Bronchial epithelial cell (primary cell): ENCODE measurements at regions not wholly inside any gene's neighbourhood (a gene's known extent, or its start where the extent isn't known, plus 50 kb on each side); places are given as distances from the start of the nearest gene placed in this dataset.
A peak's percentile ranks its signal among the peaks of the same experiment; 100 is the strongest.

Experiments
- DNase-seq: peaks from one replicate; pipeline ENCODE4 v3.0.0-alpha.2; 2010; ENCODE audit warnings: low read depth
- FAIRE-seq: peaks from 2 replicates; lab custom pipeline; 2011; peaks lifted over from hg19 to GRCh38; lab: Jason Lieb, UNC
- H3K27me3 ChIP-seq: 2 replicates; pipeline ENCODE4 v1.5.1; 2011; ENCODE audit warnings: low read length; ENCODE audit not compliant: control insufficient read depth, insufficient read depth
- H3K36me3 ChIP-seq: 2 replicates; pipeline ENCODE4 v1.5.1; 2011; ENCODE audit warnings: low read length; ENCODE audit not compliant: control insufficient read depth, insufficient read depth
- H3K4me3 ChIP-seq: 2 replicates; pipeline ENCODE4 v1.5.1; 2011; ENCODE audit warnings: mild to moderate bottlenecking, low read depth, low read length, control low read depth
- TF ChIP-seq, protein P1 (sequence below): IDR thresholded peaks from 2 replicates; pipeline ENCODE4 v1.5.1; 2011; ENCODE audit warnings: mild to moderate bottlenecking, moderate library complexity, low read length, control low read depth, inconsistent platforms; ENCODE audit not compliant: insufficient read depth, severe bottlenecking

GRCh38 chrX:64853424-64853823 is 122.8 kb downstream of the ZC4H2 start:
- no peaks in the 10 kb centered on the region for H3K36me3 ChIP-seq
- TF ChIP-seq, protein P1, sequence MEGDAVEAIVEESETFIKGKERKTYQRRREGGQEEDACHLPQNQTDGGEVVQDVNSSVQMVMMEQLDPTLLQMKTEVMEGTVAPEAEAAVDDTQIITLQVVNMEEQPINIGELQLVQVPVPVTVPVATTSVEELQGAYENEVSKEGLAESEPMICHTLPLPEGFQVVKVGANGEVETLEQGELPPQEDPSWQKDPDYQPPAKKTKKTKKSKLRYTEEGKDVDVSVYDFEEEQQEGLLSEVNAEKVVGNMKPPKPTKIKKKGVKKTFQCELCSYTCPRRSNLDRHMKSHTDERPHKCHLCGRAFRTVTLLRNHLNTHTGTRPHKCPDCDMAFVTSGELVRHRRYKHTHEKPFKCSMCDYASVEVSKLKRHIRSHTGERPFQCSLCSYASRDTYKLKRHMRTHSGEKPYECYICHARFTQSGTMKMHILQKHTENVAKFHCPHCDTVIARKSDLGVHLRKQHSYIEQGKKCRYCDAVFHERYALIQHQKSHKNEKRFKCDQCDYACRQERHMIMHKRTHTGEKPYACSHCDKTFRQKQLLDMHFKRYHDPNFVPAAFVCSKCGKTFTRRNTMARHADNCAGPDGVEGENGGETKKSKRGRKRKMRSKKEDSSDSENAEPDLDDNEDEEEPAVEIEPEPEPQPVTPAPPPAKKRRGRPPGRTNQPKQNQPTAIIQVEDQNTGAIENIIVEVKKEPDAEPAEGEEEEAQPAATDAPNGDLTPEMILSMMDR, result no peak
- FAIRE-seq (peak; percentile 50), DNase-seq (no peak)
- no peaks in the 10 kb centered on the region for H3K27me3 ChIP-seq
- H3K4me3 ChIP-seq, result no peak overlapping the region

- H3K36me3 ChIP-seq, result no peaks in the 10 kb centered on the region
Measured at GRCh38 chrX:64850371-64851082, 125.7 kb downstream of the ZC4H2 start.

GRCh38 chrX:64843224-64843623 is 133.0 kb downstream of the ZC4H2 start:
- H3K36me3 ChIP-seq, result no peaks in the 10 kb centered on the region
- FAIRE-seq, result no peak
- no peak overlapping the region for H3K4me3 ChIP-seq
- TF ChIP-seq, protein P1, result no peak
- DNase-seq, result no peak
- H3K27me3 ChIP-seq, result no peaks in the 10 kb centered on the region

More at GRCh38 chrX:64850371-64851082, 125.7 kb downstream of the ZC4H2 start:
- DNase-seq, result no peak
- no peak for FAIRE-seq
- Histone ChIP-seq H3K27me3 (no peaks in the 10 kb centered on the region), H3K4me3 (no peak overlapping the region)
- TF ChIP-seq, protein P1, result no peak

DNA sequence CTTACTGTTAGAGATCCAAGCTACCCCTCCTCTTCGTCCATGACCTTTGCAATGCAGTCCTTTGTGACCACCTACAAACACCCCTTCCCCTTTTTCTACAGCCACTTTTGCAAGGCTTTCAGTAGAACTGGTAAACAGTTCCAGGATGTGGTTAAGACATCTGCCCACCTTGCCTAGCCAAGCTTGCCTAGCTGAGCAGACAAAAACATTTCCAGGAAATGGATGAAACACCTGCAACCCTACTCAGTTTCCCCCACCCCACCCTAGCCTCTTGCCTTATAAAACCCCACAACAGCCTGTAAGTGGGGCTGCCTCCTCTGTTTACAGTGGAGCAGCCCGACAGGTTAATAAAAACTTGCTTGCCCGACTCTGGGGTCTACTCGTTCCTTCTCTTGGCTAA is 133.8 kb downstream of the ZC4H2 start:
- FAIRE-seq, result peak; percentile 94
- TF ChIP-seq, protein P1, result no peak
- Histone ChIP-seq H3K36me3 (no peaks in the 10 kb centered on the region), H3K27me3 (no peaks in the 10 kb centered on the region), H3K4me3 (no peak overlapping the region)
- no peak for DNase-seq

DNA sequence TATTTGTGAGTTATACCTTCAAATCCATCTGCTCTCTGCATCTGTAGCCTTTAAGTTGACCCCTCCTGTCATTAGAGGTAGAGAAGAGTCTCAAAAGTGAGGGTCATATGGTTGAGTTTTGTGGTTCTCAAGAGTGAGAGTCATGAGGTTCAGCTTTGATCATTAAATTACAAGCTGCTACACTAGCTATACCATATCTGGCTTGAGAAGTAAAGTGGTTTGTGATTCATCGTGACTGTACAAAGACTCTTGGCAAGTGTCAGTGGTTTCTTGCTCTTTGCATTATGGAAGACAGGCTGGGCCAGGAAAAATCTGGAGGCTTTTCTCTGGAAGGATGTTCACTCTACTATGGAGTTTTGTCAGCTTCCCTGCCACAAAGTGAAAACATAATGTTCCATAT is 170.6 kb downstream of the ZC4H2 start:
- DNase-seq (peak; percentile 7), FAIRE-seq (no peak)
- H3K36me3 ChIP-seq, result no peaks in the 10 kb centered on the region
- TF ChIP-seq, protein P1, result no peak
- no peak overlapping the region for H3K4me3 ChIP-seq
- no peaks in the 10 kb centered on the region for H3K27me3 ChIP-seq
